K562 (cell line): ENCODE measurements at regions not wholly inside any gene's neighbourhood (a gene's known extent, or its start where the extent isn't known, plus 50 kb on each side); places are given as distances from the start of the nearest gene placed in this dataset.
A peak's percentile ranks its signal among the peaks of the same experiment; 100 is the strongest.

Experiments used
- ATAC-seq: fragments of 200-7000 bp; cut with Tn5 transposase; 3 replicates; pipeline ENCODE4 v1.9.1; 2020; ENCODE audit warnings: moderate library complexity
- BruUV-seq: library from RNA; stranded (reverse); fragments of 400-500 nt; replicated peaks from 2 replicates; lab custom pipeline; 2021; lab: Mats Ljungman, UMichigan
- CTCF ChIA-PET: fragments of 300-600 bp; formaldehyde crosslinking; extraction: SDS; loops from one replicate; lab custom pipeline; 2021; ENCODE audit warnings: low intra/inter-chr PET ratio; lab: Yijun Ruan, JAX
- POLR2A ChIA-PET: fragments of 300-600, 350-650 bp; sonication (Branson Sonifier 250); formaldehyde crosslinking; extraction: SDS; loops from one replicate; lab custom pipeline; 2021; ENCODE audit warnings: antibody characterized with exemption, inconsistent platforms; lab: Yijun Ruan, JAX
- DNase-seq, 4 experiments: peaks; one replicate each; pipeline versions ENCODE4 v3.0.0 to v3.0.0-alpha.2; 2011 to 2018; ENCODE audit warnings: low spot score in 3 of 4, mixed read lengths in 3 of 4; ENCODE audit errors: extremely low read depth in 1 of 4
- FAIRE-seq: peaks from 2 replicates; lab custom pipeline; 2011; peaks lifted over from hg19 to GRCh38; lab: Jason Lieb, UNC
- H2AFZ ChIP-seq: 2 replicates; pipeline ENCODE4 v1.6.0; 2011; ENCODE audit warnings: low read depth, low read length, control low read depth, inconsistent platforms
- H3K27ac ChIP-seq: fragments of 200-600 bp; 3 replicates; pipeline ENCODE4 v1.8.0; 2011; ENCODE audit warnings: low read depth, mild to moderate bottlenecking, control low read depth, inconsistent platforms, low read length, moderate library complexity, mixed read lengths; ENCODE audit errors: extremely low read depth
- H3K27me3 ChIP-seq, 2 experiments: fragments of 300-600 bp in 1 of 2; 2 replicates in 1 of 2; 3 replicates in 1 of 2; pipeline versions ENCODE4 v1.6.0 to v1.8.0; 2011; ENCODE audit warnings: inconsistent platforms in 2 of 2, low read length in 2 of 2, mild to moderate bottlenecking in 1 of 2, mixed read lengths in 1 of 2, moderate library complexity in 1 of 2; ENCODE audit not compliant: control insufficient read depth in 2 of 2, insufficient read depth in 2 of 2
- H3K36me3 ChIP-seq: fragments of 300-600 bp; 3 replicates; pipeline ENCODE4 v1.8.0; 2011; ENCODE audit warnings: mild to moderate bottlenecking, low read length, inconsistent platforms; ENCODE audit not compliant: control insufficient read depth, insufficient read depth
- H3K4me1 ChIP-seq, 2 experiments: fragments of 200-600 bp in 1 of 2; replicated peaks in 1 of 2; 2 replicates in 1 of 2; 3 replicates in 1 of 2; pipeline versions ENCODE4 v1.5.1 to v1.8.0; 2011; ENCODE audit warnings: inconsistent platforms in 2 of 2, low read length in 2 of 2, mild to moderate bottlenecking in 1 of 2, mixed read lengths in 1 of 2, moderate library complexity in 1 of 2; ENCODE audit not compliant: control insufficient read depth in 2 of 2, insufficient read depth in 2 of 2
- H3K4me2 ChIP-seq: 2 replicates; pipeline ENCODE4 v1.6.1; 2011; ENCODE audit warnings: low read length, control low read depth, inconsistent platforms, mixed read lengths; ENCODE audit not compliant: insufficient read depth
- H3K4me3 ChIP-seq: fragments of 200-600 bp; sonication (generic), shearing (Covaris generic); 2 replicates; pipeline ENCODE4 v1.5.1; 2016; ENCODE audit warnings: control low read depth, inconsistent platforms
- H3K79me2 ChIP-seq: fragments of 200-600 bp; 3 replicates; pipeline ENCODE4 v1.8.0; 2011; ENCODE audit warnings: low read length, inconsistent platforms; ENCODE audit not compliant: control insufficient read depth, insufficient read depth
- H3K9ac ChIP-seq, 2 experiments: 2 replicates each; pipeline versions ENCODE4 v1.6.0 to v1.6.1; 2011; ENCODE audit warnings: low read depth in 2 of 2, low read length in 2 of 2, control low read depth in 1 of 2, inconsistent platforms in 1 of 2, mild to moderate bottlenecking in 1 of 2, mixed read lengths in 1 of 2; ENCODE audit not compliant: insufficient read depth in 1 of 2
- H3K9me1 ChIP-seq: one replicate; pipeline ENCODE4 v1.6.0; 2011; ENCODE audit warnings: inconsistent platforms, mild to moderate bottlenecking, low read length, moderate library complexity; ENCODE audit not compliant: control insufficient read depth, insufficient read depth
- H3K9me3 ChIP-seq: replicated peaks from 2 replicates; pipeline ENCODE4 v1.5.1; 2011; ENCODE audit warnings: low read depth, low read length, inconsistent platforms; ENCODE audit not compliant: control insufficient read depth, insufficient read depth
- H4K20me1 ChIP-seq: replicated peaks from 2 replicates; pipeline ENCODE4 v1.6.1; 2011; ENCODE audit warnings: low read length, inconsistent platforms, mixed read lengths; ENCODE audit not compliant: control insufficient read depth, insufficient read depth
- ETV1 ChIP-seq: fragments of 450-650 bp; conservative IDR thresholded peaks from 2 replicates; pipeline ENCODE4 v1.6.1; 2016; ENCODE audit warnings: missing genetic modification characterization, control low read depth, low read depth, missing compliant biosample characterization
- HNRNPLL ChIP-seq: fragments of 200-400 bp; formaldehyde crosslinking; IDR thresholded peaks from 2 replicates; pipeline ENCODE4 v1.6.1; 2017; ENCODE audit warnings: low read length, low read depth, mild to moderate bottlenecking; ENCODE audit not compliant: poor library complexity, severe bottlenecking
- HSF4 ChIP-seq: fragments of 250-450 bp; sonication (Bioruptor Pico); IDR thresholded peaks from 2 replicates; pipeline ENCODE4 v2.1.2; 2022; ENCODE audit warnings: mild to moderate bottlenecking, moderate library complexity, borderline replicate concordance
- KDM2B ChIP-seq: fragments of 250-450 bp; sonication (Bioruptor Pico); IDR thresholded peaks from 2 replicates; pipeline ENCODE4 v1.8.0; 2021; ENCODE audit warnings: mild to moderate bottlenecking, moderate library complexity
- MIER1 ChIP-seq: fragments of 450-650 bp; IDR thresholded peaks from 2 replicates; pipeline ENCODE4 v1.6.1; 2016; ENCODE audit warnings: antibody characterized with exemption, mild to moderate bottlenecking, low read depth
- PCBP2 ChIP-seq: fragments of 200-400 bp; formaldehyde crosslinking; IDR thresholded peaks from 2 replicates; pipeline ENCODE4 v1.6.1; 2018; ENCODE audit warnings: low read length, low read depth, mild to moderate bottlenecking, moderate library complexity; ENCODE audit not compliant: poor library complexity, severe bottlenecking
- POLR3A ChIP-seq: IDR thresholded peaks from 2 replicates; pipeline ENCODE4 v1.6.1; 2011; ENCODE audit warnings: borderline replicate concordance, mild to moderate bottlenecking, moderate library complexity; ENCODE audit not compliant: insufficient read length, insufficient read depth; ENCODE audit errors: extremely low read depth
- SIN3B ChIP-seq: fragments of 450-650 bp; IDR thresholded peaks from 2 replicates; pipeline ENCODE4 v1.6.1; 2017; ENCODE audit warnings: low read depth, mild to moderate bottlenecking, moderate library complexity
- SLC30A9 ChIP-seq: fragments of 250-450 bp; sonication (Bioruptor Pico); IDR thresholded peaks from 2 replicates; pipeline ENCODE4 v1.8.0; 2022; ENCODE audit warnings: mild to moderate bottlenecking, moderate library complexity
- SMC3 ChIP-seq: conservative IDR thresholded peaks from 2 replicates; pipeline ENCODE4 v1.6.1; 2011; ENCODE audit warnings: low read depth, low read length, improper control_type of control experiment; ENCODE audit not compliant: insufficient read depth
- SNIP1 ChIP-seq: fragments of 450-650 bp; IDR thresholded peaks from 2 replicates; pipeline ENCODE4 v1.7.1; 2017; ENCODE audit warnings: low read depth, mild to moderate bottlenecking
- ZNF316 ChIP-seq: fragments of 450-650 bp; IDR thresholded peaks from 2 replicates; pipeline ENCODE4 v1.6.1; 2016
- ZNF41 ChIP-seq: fragments of 250-450 bp; sonication (Bioruptor Pico); conservative IDR thresholded peaks from 2 replicates; pipeline ENCODE4 v1.4.0; 2020; ENCODE audit warnings: mild to moderate bottlenecking
- WGBS: fragments of 100-300 bp; shearing (Covaris generic); methylation state at CpG from one replicate; pipeline ENCODE4 v1.1.6; 2016; ENCODE audit warnings: low coverage, mixed read lengths; ENCODE audit not compliant: insufficient coverage; ENCODE audit errors: missing lambda C conversion rate; 5-methylcytosine and 5-hydroxymethylcytosine counted together
- in situ Hi-C: fragments of 300-500 bp; cut with MboI; formaldehyde crosslinking; loops from 4 replicates; pipeline ENCODE4 v1.15.0; 2018; ENCODE audit warnings: inconsistent platforms, mixed read lengths
- intact Hi-C: fragments of 100-400 bp; cut with micrococcal nuclease; formaldehyde crosslinking; loops from 2 replicates; pipeline ENCODE4 v1.14.2; 2022
- TF ChIP-seq, protein P1 (sequence below): fragments of 200-400 bp; formaldehyde crosslinking; IDR thresholded peaks from 2 replicates; pipeline ENCODE4 v1.6.1; 2017; ENCODE audit warnings: mild to moderate bottlenecking, low read depth, low read length, moderate library complexity
- TF ChIP-seq, protein P2 (sequence below): sonication (generic); formaldehyde crosslinking; IDR thresholded peaks from 2 replicates; pipeline ENCODE4 v1.8.0; 2022; ENCODE audit warnings: missing genetic modification reagents, mild to moderate bottlenecking, moderate library complexity, borderline replicate concordance

DNA sequence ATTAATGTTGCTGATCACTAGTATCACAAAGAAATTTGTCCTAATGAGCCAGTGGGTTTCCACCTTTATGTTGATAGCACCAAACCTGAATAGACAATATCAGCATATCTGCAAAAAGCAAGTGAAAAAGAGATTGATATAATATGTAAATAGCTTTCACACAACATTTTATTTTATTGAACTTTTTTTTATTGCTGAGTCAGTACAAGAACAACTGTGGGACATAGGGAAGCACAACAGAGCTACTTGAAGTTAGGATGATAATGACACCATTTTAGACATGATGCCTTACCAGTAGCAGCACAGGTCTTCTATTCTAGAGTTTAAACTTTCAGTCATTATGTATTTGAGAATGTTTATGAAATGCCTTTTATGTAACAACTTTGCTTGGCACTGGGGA, 554.1 kb upstream of the SETBP1 start:
- H3K9me3 ChIP-seq, result no peaks in the 10 kb centered on the region
- peak; percentile 4; the same call in 1 of the 2 replicates for TF ChIP-seq ZNF316
- TF ChIP-seq SIN3B, result no peak
- TF ChIP-seq, all 486 proteins: peak for 1
- Histone ChIP-seq H3K27ac (no peak overlapping the region), H3K4me3 (no peak overlapping the region), H3K36me3 (no peaks in the 10 kb centered on the region), H3K4me2 (no peak overlapping the region), H3K4me1 (no peaks in the 10 kb centered on the region), H2AFZ (no peak overlapping the region), H3K79me2 (no peaks in the 10 kb centered on the region), H3K9me1 (no peaks in the 10 kb centered on the region), H3K9ac (no peak overlapping the region), H3K27me3 (no peaks in the 10 kb centered on the region), H4K20me1 (no peaks in the 10 kb centered on the region)
- intact Hi-C loops (no loop called here), in situ Hi-C loops (no loop called here)
- ATAC-seq (no peak), DNase-seq (no peak), FAIRE-seq (no peak)
- CTCF ChIA-PET, result no interaction called here
- POLR2A ChIA-PET, result no interaction called here
- BruUV-seq, result no TSS peak

DNA sequence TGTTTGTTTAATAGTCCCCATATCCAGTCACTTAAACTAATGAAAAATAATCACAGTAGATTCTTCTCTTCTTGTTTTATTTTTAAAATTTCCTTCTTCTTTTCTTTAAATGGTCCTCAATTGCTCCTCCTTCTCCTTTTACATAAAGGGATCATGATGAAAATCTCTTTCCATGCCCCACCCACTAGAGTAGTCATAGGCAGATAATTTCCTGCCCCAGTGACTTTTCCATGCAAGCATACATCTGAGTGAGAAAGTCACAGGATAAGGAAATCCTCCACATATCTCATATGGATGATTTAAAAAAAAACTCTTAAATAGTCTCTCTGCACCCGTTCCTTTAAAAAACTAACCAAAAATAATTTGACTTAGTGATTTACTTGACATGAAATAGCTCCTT, 552.3 kb upstream of the SETBP1 start:
- Histone ChIP-seq H3K27ac (no peak overlapping the region), H3K36me3 (no peaks in the 10 kb centered on the region), H3K9me3 (no peaks in the 10 kb centered on the region), H3K4me1 (no peaks in the 10 kb centered on the region), H4K20me1 (no peaks in the 10 kb centered on the region), H3K79me2 (no peaks in the 10 kb centered on the region), H3K4me3 (no peak overlapping the region), H3K9me1 (no peaks in the 10 kb centered on the region), H3K4me2 (no peak overlapping the region), H2AFZ (no peak overlapping the region), H3K9ac (no peak overlapping the region), H3K27me3 (no peaks in the 10 kb centered on the region)
- 0% methylated on average over 1 of the region's 1 CpG for WGBS
- no peak for DNase-seq
- in situ Hi-C loops, result no loop called here
- ChIA-PET CTCF (no interaction called here), POLR2A (no interaction called here)
- no peak for ATAC-seq
- intact Hi-C loops, result no loop called here
- BruUV-seq, result no TSS peak
- FAIRE-seq, result no peak
- TF ChIP-seq HNRNPLL, result no peak
- no peak for TF ChIP-seq ETV1 (tag)
- no peak for TF ChIP-seq SLC30A9
- no peak for TF ChIP-seq SMC3
- TF ChIP-seq POLR3A, result no peak
- TF ChIP-seq KDM2B (CRISPR knock-in tag), result no peak
- no peak for TF ChIP-seq HSF4 (CRISPR knock-in tag)
- TF ChIP-seq ZNF41 (CRISPR knock-in tag), result no peak
- no peak for TF ChIP-seq MIER1
- TF ChIP-seq PCBP2, result no peak
- TF ChIP-seq, protein P1, sequence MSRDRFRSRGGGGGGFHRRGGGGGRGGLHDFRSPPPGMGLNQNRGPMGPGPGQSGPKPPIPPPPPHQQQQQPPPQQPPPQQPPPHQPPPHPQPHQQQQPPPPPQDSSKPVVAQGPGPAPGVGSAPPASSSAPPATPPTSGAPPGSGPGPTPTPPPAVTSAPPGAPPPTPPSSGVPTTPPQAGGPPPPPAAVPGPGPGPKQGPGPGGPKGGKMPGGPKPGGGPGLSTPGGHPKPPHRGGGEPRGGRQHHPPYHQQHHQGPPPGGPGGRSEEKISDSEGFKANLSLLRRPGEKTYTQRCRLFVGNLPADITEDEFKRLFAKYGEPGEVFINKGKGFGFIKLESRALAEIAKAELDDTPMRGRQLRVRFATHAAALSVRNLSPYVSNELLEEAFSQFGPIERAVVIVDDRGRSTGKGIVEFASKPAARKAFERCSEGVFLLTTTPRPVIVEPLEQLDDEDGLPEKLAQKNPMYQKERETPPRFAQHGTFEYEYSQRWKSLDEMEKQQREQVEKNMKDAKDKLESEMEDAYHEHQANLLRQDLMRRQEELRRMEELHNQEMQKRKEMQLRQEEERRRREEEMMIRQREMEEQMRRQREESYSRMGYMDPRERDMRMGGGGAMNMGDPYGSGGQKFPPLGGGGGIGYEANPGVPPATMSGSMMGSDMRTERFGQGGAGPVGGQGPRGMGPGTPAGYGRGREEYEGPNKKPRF, result no peak
- TF ChIP-seq, protein P2, sequence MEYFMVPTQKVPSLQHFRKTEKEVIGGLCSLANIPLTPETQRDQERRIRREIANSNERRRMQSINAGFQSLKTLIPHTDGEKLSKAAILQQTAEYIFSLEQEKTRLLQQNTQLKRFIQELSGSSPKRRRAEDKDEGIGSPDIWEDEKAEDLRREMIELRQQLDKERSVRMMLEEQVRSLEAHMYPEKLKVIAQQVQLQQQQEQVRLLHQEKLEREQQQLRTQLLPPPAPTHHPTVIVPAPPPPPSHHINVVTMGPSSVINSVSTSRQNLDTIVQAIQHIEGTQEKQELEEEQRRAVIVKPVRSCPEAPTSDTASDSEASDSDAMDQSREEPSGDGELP (CRISPR knock-in tag), result no peak
- TF ChIP-seq SNIP1, result no peak
